HK-2 (cell line): ENCODE measurements at regions not wholly inside any gene's neighbourhood (a gene's known extent, or its start where the extent isn't known, plus 50 kb on each side); places are given as distances from the start of the nearest gene placed in this dataset.
"Not testable (repeated sequence)": the region's sequence is repeated elsewhere in the genome, so short reads cannot be mapped to it uniquely, and the experiment has no call there.

Experiments
- DNase-seq: peaks from one replicate; pipeline ENCODE4 v3.0.0-alpha.2; 2018; ENCODE audit not compliant: unreplicated experiment

DNA sequence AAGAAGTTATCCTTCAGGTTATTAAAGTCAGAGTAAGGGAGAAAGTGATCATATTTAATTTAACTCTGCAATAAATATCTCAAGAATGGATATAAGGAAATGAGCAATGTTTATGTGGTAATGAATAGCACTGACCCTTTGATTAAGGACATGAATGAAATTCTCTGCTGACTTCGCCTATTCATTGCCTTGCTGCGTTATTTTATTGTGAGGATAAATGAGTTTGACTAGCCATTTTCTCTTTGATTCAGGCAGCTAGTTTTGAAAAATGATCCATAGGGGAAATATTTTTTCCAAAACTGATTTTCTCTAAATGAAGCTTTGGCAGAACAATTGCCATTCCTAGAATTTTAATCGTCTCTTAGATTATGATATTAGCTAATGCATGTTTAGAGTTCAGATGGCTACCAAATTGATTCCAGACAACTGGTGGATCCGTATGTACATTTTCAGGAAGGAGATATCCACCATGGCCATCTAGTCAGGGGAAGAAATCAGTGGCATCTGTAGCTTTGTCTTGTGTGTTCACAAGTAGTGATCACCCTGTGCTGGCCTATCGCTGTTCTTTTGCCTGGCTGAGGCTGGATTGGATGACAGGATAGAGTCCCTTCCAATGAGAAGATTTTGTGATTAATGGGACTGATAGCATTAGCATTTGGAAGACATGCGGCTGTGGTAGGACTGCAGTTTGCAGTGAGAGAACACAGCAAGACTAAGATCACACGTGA is 302.3 kb upstream of the RGS6 start:
- no peak for DNase-seq

DNA sequence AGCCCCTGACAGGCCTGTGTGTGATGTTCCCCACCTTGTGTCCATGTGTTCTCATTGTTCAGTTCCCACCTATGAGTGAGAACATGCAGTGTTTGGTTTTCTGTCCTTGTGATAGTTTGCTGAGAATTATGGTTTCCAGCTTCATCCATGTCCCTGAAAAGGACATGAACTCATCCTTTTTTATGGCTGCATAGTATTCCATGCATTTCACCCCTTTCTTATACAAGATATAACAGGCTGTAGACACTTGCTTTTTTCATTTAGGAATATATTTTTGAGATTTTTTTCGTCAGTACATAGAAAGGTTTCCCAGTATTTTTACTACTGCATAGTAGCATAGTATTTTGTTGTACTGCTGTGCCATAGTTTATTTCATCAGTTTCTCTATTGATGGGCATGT is 301.2 kb upstream of the RGS6 start:
- not testable (repeated sequence) for DNase-seq

DNA sequence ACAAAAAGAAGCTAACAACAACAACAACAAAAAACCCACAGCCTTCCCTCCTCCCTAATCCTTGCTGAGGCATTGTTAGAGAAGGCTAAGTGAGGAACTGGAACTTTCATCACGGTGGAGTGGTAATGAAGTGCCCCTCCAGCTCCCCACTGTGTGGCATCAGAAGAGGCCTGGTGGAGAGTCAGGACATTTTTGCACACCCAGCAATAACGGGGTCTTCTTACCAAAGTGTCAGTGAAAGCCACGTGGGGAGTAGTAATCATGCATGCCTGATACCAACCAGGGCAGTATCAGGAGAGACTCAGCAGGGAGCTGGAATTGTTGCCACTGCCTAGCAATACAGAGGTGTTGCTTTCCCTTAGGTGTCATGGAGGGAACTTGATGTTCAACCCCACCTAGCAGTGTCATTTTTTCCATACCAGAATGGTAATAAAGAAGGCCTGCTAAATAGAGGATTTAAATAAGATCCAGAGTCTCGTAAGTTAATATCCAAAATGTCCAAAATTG is 299.7 kb upstream of the RGS6 start:
- no peak for DNase-seq

DNA sequence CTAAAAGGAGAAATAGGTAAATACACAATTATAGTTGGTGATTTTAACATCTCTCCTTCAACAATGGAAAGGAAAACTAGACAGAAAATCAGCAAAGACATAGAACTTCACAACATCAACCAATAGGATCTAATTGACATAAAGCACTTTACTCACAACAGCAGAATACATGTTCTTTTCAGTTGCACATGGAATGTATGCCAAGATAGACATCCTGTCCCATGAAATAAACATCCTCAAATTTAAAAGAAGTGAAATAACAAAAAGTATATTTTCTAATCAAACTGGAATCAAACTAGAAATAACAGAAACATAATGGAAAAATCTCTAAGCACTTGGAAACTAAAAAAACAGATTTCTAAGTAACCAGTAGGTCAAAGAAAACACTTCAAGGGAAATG is 296.2 kb upstream of the RGS6 start:
- no peak for DNase-seq

DNA sequence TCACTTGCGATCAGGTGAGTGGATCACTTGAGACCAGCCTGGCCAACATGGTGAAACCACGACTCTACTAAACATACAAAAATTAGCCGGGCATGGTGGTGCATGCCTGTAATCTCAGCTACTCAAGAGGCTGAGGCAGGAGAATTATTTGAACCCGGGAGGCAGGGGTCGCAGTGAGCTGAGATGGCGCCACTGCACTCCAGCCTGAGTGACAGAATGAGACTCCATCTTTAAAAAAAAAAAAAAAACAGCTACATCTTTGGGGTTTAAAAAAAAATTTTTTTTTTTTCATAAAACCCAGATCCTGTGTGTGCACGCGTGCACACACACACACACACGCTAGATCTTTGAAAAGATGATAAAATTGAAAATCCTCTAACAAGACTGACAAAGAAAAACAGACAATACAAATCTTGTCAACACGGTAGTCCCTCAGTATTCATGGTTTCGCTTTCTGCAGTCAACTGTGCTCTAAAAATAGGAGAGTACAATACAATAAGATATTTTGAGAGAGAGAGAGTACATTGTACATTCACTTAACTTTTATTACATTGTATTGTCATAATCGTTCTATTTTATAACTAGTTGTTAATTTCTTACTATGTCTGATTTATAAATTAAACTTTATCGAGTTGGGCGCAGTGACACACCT is 295.3 kb upstream of the RGS6 start:
- DNase-seq, result no peak

DNA sequence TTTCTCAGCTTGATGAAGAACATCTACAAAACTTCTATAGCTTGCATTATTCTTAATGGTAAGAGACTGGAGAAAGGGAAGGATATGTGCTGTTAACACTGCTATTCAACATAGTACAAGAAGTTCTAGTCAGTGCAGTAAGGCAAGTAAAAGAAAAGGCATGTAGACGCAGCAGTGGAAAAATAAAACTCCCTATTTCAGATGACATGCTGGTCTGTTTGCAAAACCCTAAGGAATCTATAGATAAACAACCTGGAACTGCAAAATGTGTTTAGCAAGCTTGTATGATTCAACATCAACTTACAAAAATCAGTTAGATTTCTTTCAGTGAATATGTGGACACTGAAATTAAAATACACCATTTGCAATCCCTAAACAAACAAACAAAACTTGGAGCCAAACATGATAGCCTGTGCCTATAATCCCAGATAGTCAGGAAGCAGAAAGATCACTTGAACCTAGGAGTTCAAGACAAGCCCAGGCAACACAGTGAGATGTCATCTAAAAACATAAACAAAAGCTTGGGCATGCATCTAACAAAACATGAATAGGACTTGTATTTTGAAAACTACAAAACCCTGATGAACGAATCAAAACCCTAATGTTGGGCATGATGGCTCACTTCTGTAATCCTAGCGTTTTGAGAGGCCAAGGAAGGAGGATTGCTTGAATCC is 293.6 kb upstream of the RGS6 start:
- no peak for DNase-seq

DNA sequence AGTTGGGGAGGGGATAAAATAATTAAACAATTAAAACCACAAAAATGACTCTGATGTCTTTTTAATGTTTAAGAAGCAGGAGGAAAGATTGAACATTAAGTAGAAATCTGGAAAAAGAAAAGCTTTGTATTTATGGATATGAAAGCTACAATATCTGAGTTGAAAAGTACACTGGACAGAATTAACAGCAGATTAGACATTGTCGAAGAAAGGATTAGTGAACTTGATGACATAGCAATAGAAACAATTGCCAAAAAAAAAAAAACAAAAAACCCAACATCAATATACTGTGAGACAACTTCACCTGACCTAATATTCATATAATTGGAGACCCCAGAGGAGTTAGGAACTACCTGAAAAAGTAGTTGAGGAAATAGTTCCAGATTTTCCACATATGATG is 289.5 kb upstream of the RGS6 start:
- no peak for DNase-seq

DNA sequence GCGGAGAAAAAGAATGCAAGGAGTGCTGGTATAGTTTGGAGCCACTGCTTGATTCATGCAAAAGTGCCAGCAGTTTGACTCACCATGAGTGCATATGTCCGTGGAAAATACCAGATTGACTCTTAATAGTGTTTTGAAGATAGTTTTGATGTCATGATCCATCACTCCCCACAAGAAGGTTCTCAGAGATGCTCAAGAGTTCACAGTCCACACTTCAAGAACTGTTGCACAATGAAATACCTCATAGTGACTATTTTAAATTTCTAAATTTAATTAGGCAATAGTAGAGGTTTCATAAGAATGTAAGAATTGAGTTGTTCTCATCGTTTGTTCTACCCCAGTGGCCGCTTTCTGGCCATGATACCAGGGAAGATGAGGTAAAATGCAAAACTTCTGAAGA is 286.6 kb upstream of the RGS6 start:
- no peak for DNase-seq

DNA sequence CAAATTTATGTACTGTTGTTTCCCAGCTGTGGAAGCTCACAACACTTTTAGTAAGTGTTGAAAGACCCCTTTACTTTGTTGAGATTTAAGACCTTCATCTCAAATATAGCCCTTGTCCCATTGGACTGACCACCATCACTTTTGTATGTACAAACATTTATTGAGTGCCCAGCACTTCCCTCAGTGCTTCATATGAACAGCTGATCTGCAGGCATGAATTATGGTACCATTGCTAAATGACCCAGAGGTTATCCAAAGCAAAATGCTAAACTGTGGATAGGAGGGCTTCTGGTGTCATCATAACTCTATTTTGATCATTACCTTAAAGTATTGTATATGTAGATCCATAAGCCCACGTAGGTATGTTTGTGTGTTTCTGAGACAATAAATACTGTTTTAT is 285.7 kb upstream of the RGS6 start:
- no peak for DNase-seq

DNA sequence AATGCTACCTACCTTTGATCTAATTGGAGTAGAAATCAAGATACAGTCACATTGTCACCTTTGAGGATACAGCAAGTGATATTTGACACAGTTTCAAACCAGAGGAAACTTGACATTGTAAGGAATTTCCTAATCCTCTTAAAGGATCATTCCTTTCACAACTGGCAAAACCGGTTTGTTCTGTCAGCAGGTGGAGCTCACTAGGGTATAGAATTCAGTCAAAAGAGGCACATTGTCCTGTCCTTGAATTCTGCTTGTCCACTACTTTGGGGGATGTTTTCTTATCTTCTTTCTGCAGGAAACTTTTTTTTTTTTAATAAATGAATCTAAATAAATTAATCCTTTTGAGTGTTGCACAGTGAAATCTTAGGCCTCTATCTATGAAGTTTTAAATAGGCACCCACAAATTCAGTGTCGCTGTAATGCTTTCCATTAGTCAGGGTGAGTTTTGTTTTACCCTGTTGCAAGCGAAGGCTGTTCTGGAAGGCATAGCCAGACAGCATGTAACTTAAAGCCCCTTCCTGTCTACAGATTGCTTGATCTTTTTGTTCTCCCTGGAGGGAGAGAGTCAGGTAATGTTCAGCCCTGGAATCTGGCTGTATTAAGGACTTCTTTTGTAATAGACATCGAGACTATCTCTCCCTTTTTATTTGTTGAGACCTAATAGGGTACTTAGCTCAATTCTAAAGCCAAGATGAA is 285.0 kb upstream of the RGS6 start:
- no peak for DNase-seq

DNA sequence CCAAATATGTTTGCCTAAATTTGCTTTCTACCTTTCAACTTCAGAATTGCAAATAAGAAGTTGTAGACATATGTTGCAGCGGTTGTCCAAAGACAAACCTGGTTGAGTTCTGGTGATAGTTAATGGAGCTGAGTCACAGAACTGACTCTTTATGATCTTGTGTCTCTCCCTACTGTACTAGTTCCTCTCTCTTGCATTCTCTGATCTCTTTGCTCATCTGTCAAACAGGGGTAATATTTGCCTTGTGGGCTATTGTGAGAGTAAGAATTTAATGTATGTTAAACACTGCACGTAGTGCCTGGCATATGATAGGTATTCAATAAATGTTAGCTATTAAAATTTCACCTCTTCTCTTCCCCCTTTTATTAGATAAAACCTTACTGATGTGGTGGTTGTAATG is 283.5 kb upstream of the RGS6 start:
- no peak for DNase-seq

DNA sequence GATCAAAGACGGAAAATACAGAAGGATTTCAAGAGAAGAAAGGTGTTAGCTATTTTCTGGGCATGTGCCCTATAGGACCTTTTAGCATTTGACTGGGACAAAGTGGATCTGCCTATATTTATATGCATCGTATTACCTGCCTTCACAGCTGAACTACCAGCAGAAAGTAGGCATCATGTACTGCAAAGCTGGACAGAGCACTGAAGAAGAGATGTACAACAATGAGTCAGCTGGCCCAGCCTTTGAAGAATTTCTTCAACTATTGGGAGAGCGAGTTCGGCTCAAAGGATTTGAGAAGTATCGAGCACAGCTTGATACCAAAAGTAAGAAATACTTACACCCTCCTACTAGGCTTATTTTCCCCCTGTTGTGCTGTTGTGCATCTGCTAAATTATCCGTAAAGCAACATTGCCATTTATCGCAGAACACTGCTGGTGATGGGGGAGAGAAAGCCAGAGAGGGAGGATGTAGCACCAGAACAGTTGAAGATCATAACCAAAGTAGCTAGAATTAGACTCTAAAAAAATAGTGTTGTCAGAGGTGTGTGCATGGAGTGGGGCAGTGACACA is 282.0 kb upstream of the RGS6 start:
- no peak for DNase-seq

DNA sequence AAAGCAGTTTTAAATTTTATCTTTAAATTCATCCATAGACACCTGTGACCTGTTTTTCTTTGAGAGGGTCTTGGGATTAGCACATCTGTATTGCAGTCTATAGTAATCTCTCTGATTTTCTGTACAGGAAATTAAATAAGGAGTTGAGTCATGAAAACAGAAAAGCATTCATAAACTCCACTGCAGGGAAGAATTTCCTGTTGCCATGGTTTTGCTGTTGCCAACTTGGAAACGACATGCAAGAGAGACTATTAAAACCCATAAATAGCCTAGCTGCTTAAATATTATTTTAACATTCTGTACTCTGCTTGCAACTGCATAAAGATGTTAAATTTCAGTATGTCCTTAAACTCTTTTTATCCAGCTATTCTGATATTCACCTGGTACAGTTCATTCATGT is 281.0 kb upstream of the RGS6 start:
- no peak for DNase-seq

DNA sequence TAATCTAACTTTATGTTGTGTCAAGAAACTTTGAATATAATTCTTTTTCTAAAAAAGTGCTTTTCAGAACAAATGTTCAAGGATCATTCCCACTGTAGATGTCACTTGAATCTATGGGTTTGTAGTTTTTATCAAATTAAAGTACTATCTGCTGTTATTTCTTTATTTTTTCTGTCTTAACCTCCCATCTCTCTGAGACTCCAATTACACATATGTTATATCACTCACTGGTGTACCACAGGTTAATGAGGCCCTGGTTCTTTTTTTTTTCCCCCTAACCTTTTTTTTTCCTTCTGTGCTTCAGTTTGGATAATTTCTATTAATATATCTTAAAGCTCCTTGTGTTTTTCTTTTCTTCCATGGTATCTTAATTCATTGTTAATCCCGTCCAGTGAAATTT is 279.9 kb upstream of the RGS6 start:
- no peak for DNase-seq

DNA sequence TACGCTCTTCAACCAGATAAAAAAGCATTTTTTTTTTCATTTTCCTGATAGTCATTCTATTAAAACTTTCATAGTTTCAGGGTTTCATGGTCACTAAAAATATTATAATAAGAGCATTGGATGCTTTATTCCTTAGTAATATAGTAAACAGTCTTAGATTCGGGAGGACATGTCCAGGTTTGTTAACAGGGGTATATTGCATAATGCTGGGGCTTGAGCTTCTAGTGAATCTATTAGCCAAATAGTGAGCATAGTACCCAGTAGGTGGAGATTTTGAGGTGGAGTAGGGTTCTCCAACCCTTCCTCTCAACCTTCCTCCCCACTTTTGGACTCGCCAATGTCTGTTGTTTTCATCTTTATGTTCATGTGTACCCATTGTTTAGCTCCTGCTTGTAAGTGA is 277.4 kb upstream of the RGS6 start:
- no peak for DNase-seq

DNA sequence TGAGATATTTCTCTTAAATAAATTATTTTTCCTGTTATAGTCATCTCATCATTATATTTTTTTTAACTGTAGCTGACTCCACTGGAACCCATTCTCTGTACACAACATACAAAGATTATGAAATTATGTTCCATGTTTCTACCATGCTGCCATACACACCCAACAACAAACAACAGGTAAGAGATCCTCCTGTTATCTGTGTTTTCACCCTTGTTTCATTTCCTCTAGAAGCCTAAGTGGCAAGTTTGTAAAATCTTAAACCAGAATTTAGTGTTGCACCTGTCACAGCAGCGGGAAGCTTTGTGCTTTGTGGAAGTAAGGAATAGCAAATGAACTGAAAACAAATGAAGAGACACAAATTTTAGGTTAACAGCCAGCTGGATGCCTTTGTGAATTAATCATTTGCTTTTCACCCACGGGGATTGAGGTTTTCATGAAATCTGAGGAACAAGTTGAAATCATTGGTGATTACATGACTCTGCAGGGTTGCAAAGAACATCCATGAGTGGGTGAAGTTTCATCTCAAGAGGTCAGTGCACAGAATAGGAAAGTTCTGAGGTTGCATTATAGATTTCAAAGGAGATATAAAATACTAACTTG is 273.9 kb upstream of the RGS6 start:
- DNase-seq, result no peak

DNA sequence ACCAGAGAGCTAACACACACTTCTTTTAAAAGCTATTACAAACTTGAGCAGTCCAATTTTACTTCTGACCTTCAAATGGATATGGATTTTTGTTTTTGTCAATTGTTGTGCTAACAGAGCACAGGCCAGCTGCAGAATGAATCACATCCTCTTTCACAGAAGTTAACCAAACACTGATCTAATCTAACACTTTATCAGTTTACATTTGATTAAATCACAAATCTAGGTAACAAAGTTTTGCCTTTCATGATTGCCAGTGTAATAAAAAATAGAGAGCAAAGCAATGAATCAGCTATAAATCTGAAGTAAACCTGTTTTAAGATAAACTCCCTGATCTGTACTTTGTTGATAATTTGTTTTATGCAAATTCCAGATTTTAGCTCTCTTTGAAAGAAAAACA is 273.1 kb upstream of the RGS6 start:
- no peak for DNase-seq

DNA sequence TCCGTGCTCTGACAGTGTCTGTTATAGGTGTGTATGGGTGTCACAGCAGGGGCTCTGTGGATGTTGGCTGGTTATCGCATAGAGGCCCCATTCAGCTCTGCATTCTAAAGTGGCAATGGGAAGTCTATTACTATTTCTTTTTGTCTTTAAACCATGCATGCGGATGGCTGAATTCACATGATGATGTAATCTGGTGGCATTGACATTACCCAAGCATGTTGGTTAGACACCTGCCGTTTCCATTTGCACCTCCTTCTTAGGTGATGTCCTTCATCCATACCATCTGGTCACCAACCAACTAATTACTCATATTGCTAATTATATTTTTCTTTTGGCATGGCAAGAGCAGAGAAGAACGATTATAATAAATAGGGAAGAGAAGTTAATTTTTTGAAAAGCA is 270.8 kb upstream of the RGS6 start:
- no peak for DNase-seq

DNA sequence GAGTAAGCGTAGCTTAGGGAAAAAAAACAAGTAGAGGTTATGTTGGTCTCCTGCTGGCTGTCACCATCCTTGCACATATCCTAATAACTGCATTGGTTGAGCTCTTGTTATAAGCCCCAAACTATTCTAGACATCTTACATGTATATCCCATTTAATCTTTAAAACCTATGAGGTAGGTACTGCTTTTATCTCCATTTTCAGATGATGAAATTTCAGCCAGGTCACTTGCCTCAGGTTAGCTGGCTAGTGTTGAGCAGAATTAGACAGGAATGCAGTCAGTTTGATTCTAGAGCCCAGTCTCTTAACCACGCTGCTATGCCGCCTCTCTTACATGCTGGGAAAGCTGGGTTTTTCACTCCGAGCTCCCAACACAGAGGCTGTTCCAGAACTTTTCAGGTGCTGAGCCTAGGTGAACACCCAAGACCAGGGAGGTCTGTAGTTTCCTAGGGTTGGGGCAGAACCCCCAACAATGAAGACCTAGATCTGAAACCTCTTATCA is 269.9 kb upstream of the RGS6 start:
- DNase-seq, result no peak

DNA sequence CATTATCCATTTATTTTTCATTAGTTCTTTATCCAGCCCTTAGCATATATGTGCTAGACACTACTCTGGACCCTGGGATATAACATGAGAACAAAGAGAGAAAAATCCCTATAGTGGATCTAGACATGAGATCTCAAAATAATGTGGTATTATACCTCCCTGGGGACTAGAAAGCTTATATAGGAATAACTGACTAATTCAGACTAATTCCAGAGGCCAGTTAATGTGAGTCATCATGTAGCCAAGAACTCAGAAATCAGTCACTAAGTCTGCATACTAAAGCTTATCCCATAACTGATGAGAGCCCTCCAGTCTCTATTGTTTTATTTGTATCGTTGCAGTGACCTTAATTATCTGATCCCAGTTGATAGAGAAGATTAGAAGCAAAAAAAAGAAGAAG is 267.1 kb upstream of the RGS6 start:
- no peak for DNase-seq

DNA sequence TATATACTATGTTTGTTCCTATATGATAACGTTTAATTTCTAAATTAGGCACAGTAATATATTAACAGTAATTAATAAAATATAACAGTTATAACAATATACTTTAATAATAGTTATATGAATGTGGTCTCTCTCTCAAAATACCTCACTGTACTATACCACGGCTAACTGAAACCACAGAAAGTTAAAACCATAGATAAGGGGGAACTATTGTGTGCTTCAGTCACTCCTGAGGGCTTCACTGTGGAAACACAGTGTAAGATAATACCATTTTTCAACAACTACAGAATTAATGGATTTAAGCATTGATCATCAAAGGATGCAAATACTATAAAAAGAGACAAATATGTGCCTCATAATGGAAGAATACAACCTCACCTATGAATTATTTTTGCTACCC is 266.4 kb upstream of the RGS6 start:
- DNase-seq, result no peak
